Loucy (cell line): ENCODE measurements at regions not wholly inside any gene's neighbourhood (a gene's known extent, or its start where the extent isn't known, plus 50 kb on each side); places are given as distances from the start of the nearest gene placed in this dataset.

Experiments used
- CTCF ChIP-seq: fragments of 200-600 bp; sonication (generic); conservative IDR thresholded peaks from 2 replicates; pipeline ENCODE4 v1.5.1; 2014; ENCODE audit warnings: mild to moderate bottlenecking, antibody characterized with exemption, low read length
- EZH2phosphoT487 ChIP-seq: fragments of 200-600 bp; IDR thresholded peaks from 2 replicates; pipeline ENCODE4 v1.6.1; 2018; ENCODE audit warnings: antibody characterized with exemption, mild to moderate bottlenecking, moderate library complexity, borderline replicate concordance

GRCh38 chr7:8938044-8938805 lies 504.8 kb downstream of the NXPH1 start:
- TF ChIP-seq CTCF (no peak), EZH2phosphoT487 (no peak)
